GM10266 (cell line): ENCODE measurements at regions not wholly inside any gene's neighbourhood (a gene's known extent, or its start where the extent isn't known, plus 50 kb on each side); places are given as distances from the start of the nearest gene placed in this dataset.

Experiments used
- DNase-seq: peaks from one replicate; pipeline ENCODE4 v3.0.0; 2012; ENCODE audit errors: extremely low spot score
- CTCF ChIP-seq: IDR thresholded peaks from 2 replicates; pipeline ENCODE4 v1.5.1; 2012; ENCODE audit warnings: mild to moderate bottlenecking, low read depth; ENCODE audit not compliant: control insufficient read depth, insufficient read depth; ENCODE audit errors: missing control alignments

- no peak for TF ChIP-seq CTCF
- no peak for DNase-seq
These were observed 157.9 kb downstream of the ARL4C start for GRCh38 chr2:234339011-234339410.

GRCh38 chr2:234335661-234336228 is 161.1 kb downstream of the ARL4C start:
- no peak for TF ChIP-seq CTCF
- no peak for DNase-seq

DNA sequence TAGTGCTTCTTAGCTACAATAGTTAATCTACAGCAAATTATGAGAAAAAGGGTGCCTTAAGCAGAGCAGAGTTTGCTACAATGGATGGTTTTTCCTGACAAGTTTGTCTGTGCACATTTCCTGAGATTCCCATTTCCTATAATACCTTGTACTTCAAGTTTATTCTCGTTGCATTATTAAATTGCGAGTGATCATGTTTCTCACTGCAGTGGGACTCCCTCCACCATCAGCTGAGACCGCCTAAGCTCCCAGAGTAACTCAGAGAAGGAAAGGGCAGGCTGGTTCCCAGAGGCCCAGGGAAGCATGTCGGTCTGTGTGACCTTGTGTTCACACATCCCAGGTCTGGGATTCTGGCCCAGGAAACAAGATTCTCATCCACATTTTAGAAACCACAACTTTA is 162.1 kb downstream of the ARL4C start:
- no peak for DNase-seq
- no peak for TF ChIP-seq CTCF

GRCh38 chr2:234334151-234334550 is 162.7 kb downstream of the ARL4C start:
- no peak for DNase-seq
- TF ChIP-seq CTCF: no peak

DNA sequence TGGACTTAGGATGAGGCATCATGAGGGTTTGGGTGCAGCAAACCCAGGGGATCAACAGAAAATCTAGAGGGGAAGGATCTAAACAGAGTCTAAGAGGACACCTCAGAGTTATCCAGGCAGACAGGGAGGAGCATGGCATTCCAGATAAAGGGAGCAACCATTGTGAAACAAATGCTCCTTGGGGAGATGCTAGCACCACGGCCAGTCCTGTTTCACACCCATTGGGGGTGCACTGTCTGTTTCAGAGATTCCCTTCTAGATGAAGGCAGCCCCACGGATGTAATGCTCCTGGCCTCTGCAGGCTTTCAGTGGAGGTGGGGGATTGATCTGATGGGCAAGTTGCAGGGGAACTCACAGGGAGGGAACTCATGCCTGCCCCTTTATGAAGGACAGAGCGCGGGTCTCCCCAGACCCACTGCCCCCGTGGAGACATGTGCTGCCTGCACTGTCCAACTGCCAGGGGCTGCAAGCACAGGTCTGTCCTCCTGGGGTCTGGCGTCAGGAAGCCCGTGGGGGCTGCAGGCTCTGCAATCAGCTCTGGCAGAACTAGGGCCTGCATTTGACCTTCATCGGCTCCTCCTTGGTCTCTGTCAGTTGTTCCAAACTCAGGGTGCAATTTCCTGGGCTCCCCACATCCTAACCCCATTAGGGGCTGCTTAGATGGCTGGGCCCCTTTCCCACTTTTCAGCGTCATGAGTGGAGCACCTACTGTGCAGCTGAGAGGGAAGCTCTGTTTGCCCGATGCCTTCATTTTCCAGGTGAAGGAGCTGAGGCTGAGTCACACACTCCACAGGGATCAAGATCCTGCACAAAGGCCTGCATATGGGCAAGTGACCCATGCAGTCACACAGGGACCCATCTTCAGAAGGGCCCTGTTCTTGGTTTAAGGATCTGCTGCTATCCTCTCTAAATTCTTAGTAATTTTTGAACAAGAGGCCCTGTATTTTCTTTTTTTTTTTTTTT is 163.4 kb downstream of the ARL4C start:
- DNase-seq: no peak

GRCh38 chr2:234331966-234332365 is 164.9 kb downstream of the ARL4C start:
- DNase-seq: no peak

More for the DNA sequence above, 163.4 kb downstream of the ARL4C start:
- no peak for TF ChIP-seq CTCF

More at GRCh38 chr2:234331966-234332365, 164.9 kb downstream of the ARL4C start:
- TF ChIP-seq CTCF: no peak
